Activated CD8-positive, alpha-beta memory T cell treated with anti-CD3 and anti-CD28 coated beads for 4 hours (primary cell): ENCODE measurements at regions not wholly inside any gene's neighbourhood (a gene's known extent, or its start where the extent isn't known, plus 50 kb on each side); places are given as distances from the start of the nearest gene placed in this dataset.
"Not testable (repeated sequence)": the region's sequence is repeated elsewhere in the genome, so short reads cannot be mapped to it uniquely, and the experiment has no call there.

Source experiments
- DNase-seq, 2 donors: peaks; one replicate each; pipeline ENCODE4 v3.0.0-alpha.2; 2020; ENCODE audit warnings: low read depth in 2 of 2

DNA sequence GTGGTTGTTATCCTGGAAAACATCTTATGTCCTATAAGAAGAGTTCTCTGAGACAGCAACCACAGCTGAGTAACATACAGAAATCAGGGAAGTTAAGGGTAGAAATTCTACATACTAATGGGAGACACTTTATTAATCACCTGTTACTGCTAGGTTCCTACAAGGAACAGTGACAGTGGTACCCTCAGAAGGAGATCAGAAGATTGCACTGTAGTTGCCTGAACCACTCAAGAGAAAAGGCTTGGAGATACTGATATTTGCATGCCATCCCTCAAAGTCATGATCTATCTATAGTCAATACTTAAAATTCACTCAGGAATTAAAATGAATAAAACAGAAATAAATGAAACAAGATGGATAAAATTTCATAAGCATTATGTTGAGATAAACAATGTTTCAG lies 136.0 kb downstream of the LMLN start:
- DNase-seq, result no peak

DNA sequence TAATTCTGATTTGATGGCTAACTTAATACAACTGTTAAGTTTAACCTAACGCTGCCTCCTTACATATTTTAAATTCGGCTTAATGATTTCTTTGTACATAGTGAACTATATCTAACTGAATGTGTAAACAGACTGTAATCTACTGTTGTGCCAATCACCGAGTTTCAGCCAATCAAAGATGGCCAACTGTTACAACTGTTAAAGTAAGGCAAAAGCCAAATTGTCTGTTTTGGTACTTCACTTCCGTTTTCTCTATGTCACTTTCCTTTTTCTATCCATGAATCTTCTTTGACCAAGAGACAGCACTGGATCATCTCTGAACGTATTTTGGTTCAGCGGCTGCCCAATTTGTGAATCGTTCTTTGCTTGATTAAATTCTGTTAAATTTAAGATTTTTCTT lies 137.0 kb downstream of the LMLN start:
- no peak for DNase-seq

DNA sequence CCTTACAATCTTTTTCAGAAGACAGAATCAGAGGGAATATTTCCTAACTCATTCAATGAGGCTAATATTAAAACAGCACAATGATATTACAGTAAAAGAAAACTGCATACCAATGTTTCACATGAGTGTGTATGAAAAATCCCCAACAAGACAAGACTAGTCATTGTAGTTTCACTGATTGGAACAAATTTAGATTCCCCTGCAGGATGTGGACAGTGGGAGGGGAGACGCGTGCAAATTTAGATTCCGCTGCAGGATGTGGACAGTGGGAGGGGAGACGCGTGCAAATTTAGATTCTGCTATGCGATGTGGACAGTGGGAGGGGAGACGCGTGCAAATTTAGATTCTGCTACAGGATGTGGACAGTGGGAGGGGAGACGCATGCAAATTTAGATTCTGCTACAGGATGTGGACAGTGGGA lies 138.7 kb downstream of the LMLN start:
- DNase-seq, result not testable (repeated sequence)

DNA sequence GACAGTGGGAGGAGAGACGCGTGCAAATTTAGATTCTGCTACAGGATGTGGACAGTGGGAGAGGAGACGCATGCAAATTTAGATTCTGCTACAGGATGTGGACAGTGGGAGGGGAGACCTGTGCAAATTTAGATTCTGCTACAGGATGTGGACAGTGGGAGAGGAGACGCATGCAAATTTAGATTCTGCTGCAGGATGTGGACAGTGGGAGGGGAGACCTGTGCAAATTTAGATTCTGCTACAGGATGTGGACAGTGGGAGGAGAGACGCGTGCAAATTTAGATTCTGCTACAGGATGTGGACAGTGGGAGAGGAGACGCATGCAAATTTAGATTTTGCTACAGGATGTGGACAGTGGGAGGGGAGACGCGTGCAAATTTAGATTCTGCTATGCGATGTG lies 143.1 kb downstream of the LMLN start:
- not testable (repeated sequence) for DNase-seq

DNA sequence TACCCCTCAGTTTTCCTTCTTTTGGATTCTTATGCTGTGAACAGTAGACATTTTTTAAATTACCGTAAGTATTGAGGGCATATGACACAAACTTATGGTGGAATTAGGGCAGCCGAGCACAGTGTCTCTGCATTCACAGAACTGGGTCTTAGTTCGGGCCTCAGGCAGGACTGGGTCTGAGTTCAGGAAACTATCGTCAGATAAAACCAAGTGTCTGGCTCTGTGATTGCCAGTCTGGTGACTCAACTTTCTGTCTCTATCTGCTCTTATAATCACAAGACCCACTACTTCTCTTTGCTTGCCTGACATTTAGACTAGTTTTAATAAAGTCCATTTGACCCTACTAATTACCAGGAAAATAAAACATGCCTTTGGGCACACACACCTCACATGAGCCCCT lies 146.2 kb downstream of the LMLN start:
- DNase-seq, result no peak

DNA sequence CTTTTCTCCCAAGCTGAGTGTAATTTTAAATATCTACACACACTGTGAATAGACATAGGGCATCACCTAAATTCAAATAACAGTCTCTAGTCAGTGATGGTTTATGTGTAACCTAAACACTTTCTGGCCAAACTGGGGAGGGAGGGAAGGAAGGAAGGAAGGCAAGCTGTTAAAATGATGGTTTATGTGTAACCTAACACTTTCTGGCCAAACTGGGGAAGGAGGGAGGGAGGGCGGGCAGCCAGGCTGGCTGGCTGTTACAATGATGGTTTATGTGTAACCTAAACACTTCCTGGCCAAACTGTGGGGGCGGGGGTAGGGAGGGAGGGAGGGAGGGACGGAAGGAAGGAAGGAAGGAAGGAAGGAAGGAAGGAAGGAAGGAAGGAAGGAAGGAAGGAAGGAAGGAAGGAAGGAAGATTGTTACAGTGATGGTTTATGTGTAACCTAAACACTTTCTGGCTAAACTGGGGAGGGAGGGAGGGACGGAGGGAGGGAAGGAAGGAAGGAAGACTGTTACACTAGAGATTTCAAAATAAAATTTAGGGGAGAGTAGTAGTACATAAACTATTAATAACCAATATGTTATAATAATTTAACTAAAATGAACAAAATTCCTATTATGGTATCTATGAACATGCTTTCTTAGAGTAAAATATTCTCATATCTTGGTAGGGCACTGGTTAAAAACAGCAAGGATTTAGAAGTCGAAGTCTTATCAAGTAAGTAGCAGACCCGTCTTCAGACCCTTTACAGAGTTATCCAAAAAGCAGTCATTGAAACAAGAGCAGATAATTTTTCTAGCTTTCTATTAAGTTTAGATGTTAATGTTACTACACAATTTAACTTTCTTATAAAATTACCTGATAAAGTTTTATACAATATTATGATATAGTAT lies 148.1 kb downstream of the LMLN start:
- DNase-seq, result no peak

DNA sequence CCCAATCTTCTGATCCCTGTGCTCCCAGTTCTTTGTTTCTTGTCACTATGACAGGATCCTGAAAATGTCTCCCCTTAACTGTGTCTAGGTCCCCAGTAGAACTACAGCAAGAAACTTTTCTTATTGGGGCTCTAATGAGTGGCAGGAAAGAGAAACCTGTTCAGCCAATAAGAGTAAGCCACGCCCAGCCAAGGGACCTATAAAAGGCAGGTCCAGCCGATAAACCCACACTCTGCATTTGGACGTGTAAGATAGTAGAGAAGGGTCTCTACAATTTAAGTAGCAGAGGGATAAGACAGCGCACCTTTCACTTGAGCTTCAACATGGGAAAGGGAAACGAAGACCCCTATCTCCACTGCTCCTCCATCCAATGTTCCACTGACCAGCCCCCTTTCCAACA lies 149.9 kb downstream of the LMLN start:
- no peak for DNase-seq

DNA sequence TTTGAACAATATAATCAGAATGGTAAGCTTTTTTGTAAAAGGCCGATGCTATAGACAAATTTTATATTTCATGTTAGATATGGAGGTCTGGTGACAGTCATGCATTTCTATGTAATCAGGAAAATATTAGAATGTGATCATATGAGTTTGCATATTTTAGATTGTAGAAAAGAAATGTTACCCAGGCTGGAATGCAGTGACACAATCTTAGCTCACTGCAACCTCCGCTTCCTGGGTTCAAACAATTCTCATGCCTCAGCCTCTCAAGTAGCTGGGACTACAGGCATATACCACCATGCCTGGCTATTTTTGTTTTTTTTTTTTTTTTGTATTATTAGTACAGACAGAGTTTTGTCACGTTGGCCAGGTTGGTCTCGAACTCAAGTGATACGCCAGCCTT lies 152.0 kb downstream of the LMLN start:
- DNase-seq, result no peak

DNA sequence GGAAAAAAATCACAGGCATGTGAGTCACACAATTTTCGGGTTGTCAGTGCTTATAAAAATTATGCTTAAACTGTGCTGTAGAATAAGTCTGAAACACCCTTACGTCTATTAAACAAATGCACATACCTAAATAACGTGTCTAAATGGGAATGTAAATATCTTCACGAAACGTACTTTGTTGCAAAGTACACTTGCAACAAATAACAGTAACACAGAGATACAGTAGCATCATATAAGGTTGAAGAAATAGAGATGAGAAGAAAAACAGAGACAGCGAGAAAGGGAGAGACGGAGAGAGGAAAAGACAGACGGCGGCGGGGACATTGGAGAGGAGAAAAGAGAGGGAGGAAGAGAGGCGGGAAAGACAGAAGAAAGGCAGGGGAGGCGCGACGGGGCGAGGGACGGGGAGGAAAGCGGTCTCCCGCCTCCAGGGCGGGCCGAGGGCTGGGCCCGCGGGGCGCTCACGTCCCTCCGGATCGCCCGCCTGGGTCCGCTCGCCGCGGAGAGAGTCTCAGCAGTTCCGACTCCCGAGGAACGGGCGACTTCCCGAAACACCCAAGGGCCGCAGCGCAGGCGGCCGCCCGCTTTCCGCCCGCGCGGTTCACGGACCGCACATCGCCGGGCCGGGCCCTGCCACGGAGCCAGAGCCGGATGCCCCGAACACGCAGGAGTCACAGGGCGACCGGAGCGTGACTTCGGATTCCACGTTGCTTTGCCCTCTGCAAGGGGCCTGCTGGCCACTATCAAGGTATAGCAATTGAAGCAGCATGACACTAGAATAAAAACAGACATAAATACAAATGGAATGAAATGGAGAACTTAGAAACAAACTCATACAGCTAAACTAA lies 153.4 kb downstream of the LMLN start:
- DNase-seq, result no peak

DNA sequence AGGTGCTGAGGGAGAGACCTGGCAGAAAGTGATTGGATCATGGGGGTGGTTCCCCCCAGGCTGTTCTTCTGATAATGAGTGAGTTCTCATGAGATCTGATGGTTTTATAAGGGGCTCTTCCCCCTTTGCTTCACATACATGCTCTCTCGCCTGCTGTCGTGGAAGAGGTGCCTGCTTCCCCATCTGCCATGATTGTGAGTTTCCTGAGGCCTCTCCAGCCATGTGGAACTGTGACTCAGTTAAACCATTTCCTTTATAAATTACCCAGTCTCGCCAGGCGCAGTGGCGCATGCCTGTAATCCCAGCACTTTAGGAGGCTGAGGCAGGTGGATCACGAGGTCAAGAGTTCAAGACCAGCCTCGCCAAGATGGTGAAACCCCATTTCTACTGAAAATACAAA lies 154.5 kb downstream of the LMLN start:
- not testable (repeated sequence) for DNase-seq

DNA sequence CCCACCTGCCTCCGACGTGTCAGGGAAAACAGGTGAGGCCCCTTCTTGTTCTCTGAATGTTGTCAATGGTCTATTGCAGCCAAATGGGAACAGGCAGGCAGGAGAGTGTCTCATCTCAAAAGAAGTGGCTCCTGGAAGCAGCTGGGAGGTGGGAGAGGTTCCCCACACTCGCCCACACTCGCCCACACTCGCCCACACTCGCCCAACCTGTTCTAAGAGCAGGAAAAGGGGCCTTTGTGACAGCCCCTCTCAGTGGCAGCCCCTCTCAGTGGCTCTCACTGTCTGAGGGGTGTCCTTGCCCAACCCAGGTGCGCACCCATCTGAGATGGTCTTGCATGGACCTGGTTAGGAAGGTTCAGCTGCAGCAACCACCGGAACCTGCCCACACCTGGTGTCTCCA lies 162.2 kb downstream of the LMLN start:
- DNase-seq, result not testable (repeated sequence)

DNA sequence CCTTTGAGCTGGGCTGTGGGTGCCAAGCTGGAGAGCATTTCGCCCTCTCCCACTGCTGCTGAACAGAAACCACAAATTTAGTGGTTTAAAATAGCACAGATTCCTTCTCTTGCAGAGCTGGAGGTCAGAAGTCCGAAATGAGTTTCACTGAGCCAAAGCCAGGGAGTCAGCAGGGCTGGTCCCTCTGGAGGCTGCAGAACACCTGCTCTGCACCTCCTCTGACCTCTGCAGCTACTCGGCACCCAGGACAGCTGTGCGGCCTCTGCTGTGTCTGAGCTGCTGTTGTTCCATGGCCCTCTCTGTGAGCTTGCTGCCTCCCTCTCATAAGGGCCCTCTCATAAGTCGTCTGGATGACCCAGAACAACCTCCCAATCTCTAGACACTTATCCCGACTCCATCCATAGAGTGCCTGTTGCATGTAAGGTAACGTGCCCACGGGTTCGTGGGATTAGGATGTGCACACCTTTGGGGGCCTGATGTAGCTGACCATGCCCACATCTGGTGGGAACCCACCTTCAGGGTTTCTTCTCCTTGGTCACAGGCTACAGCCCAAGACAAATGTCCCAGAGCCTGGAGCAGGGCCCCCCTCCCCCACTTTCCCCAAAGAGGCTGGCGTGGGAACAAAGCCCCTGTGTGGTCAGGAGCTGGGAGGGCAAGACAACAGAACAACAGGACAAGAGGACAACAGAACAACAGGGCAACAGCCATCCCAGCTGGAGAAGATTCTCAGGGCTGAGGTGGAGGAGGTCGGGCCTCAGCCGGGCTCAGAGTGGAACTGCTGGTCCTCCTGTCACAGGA lies 177.2 kb downstream of the LMLN start:
- DNase-seq, result not testable (repeated sequence)

DNA sequence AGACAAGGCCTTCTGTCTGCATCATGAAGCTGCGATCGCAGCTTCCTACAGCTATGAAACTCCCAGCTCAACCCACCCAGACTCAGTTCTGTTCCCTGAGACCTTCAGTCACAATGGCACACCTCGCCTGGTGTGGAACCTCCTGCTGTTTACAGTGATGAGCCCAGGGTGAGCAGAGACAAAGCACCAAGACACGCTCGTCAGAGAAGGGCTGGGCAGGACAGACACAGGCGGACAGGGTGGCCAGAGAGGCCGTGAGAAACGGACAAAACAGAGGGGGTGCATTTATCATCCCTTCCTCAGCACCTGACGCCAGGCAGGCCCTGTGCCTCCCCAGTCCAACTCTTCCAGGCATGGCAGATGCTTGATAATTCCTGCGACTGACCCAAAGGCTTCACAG lies 178.2 kb downstream of the LMLN start:
- DNase-seq, result not testable (repeated sequence)

DNA sequence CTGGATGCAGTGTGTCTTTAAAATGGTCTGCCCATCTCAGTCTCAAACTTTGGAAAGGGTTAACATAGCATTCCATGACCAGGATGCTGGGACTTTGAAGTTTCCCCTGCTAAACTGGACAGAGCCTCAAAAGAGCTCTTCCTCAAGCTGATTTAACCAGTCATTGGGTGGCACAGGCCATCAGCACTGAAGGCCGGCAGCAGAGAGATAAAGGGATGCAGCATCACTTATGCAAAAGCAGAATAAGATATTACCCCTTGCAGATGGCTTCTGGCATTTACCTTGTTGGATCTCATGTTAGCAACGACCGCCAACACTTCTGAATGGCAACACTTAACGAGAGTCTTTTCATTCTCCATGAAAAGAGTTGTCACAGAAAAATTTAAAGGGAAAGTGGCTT lies 179.0 kb downstream of the LMLN start:
- not testable (repeated sequence) for DNase-seq

DNA sequence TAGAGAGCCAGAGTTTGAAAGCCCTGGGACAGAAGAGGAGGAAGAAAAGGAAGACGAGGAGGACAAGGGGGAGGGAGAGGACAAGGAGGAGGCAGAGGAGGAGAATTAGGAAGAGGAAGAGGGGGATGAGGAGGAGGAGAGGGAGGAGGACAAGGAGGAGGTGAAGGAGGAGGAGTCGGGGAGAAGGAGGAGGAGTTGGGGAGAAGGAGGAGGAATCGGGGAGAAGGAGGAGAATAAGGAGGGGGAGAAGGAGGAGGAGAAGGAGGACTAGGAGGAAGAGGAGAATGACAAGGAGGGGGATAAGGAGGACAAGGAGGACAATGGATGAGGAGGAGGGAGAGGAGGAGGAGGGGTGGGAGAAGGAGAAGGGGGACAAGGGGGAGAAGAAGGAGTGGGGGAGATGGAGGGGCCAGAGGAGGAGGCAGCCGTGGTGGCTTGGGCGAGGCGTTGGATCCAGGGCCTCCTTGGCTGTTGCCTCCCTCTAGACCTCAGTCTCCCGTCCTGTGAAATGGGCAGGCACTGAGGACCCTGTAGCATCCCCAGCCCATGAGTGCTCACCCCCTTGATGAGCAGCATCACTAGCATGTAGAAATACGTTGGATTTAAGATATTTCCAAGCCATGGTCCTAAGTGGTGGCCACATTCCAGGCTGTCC lies 179.6 kb downstream of the LMLN start:
- DNase-seq, result not testable (repeated sequence)

DNA sequence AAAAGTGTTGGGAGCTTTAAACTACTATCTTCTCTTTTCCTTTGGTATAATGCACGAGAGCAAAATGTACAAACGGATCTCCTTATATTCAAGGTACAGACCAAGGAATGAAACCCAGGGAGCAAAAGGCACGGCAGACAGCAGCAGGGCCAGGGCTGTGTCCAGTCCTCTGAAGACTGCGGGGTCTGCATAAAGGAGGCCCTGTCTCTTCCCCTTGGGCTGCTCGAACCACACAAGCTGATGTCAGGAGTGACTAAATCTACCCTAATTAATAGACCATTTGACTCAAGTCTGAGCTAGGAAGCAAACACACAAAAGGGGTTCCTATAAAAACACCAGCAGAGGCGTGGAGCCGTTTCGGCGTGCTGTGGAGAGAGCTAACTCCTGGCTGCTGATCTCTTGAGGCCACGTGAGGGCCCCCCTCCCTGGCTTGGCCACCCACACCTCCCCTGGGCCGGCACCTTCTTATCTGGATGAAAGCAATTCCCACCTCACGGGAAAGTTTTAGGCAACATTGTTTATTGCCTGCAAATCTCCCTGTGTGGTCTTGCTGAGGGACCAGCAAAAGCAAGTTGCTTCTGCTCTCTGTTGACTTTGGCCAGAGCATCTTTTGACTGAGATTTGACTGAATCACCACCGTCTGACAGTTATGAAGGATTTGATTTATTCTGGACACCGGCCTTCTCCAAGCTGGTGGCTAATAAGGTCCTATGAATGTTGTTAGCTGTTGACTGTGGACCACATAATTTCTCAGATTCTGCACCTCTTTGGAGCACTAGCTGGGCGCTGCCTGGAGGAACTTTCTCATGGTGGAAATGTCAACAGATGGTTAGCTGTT lies 183.5 kb downstream of the LMLN start:
- not testable (repeated sequence) for DNase-seq

DNA sequence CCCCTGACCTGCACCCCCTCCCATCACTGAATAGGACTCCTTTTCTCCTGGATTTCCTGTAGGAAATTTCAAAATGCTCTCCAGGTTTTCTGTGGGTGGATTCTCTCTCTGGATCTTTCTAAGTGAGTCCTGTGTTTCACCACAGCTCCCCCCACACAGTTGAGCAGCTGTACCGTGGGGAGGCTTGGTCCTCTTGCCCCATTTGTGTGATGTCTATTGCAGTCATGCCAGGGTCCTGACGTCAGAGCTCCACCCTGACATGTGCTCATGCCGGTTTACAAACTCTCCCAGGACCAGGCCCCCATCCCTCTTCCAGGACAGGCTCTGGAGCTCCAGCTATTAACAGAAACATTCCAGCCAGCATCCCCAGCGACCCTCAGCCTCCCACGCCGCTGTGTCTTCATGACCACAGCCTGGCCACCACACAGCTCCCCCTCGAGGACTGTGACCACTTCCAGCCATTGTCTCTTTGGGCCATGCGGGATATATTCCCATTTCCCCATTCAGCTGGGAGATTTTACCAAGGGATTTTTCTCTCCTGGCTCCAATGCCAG lies 185.3 kb downstream of the LMLN start:
- not testable (repeated sequence) for DNase-seq

DNA sequence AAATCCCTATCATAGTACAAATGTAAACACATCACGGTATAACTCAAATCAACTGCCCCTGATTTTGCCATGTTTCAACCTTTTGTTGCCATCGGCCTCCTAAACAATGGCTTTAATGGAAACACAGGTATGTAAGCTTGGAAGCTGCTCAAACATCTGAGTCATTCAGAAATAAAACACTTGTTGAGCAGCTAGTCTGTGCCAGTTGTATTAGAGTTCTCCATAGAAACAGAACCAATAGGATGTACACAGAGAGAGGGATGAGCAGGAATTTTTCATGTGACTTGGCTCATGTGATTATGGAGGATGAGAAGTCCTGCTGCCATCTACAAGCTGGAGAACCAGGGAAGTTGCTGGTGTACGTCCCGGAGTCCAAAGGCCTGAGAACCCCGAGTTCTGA lies 186.1 kb downstream of the LMLN start:
- DNase-seq, result not testable (repeated sequence)

DNA sequence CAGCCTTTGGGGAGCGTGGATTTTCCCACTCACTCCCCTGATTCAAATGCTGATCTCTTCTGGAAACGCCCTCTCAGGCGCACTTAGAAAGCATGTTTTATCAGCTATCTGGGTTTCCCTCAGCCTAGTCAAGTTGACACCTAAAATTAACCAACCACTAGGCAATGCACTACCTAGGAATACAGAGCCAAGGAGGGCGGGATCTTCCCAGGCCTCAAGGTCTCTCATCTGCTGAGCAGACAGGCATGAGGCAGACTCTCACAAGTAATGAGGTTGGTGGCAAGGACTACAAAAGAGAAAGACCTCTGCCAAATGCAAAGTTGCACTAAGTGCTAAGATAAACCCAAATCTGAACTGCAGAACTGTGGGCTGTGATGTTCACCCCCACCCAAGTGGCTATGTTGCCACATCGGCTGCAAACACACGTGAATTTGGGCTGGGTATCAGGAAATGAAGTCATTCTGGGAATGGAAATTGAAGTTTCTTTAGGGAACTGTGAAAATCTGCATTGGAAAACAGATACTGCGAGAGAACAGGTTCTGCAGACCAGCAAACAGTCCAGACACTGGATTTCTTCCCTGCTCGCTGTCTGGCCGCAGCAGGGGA lies 186.6 kb downstream of the LMLN start:
- not testable (repeated sequence) for DNase-seq

DNA sequence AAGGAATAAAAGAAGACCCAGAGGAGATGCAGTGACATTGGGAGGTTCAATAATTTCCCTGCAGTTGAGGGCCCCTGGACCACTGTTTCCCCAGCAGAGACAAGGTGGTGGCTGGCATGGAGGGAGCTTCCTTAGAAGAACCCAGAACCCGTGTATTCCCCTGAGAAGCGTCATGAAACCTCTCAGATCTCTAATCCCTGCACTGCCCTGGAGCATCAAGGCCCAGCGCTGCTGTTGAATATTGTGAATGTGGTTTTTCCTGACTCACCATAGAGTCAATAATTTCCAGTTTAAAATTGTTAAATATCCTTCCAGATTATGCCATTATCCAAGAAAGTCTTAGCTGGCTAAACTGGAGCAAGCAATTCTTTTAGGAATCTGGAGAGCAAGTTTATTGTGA lies 187.2 kb downstream of the LMLN start:
- DNase-seq, result not testable (repeated sequence)
